Fibroblast of pulmonary artery (primary cell): ENCODE measurements at regions not wholly inside any gene's neighbourhood (a gene's known extent, or its start where the extent isn't known, plus 50 kb on each side); places are given as distances from the start of the nearest gene placed in this dataset.

Source experiments
- DNase-seq: peaks from one replicate; pipeline ENCODE4 v3.0.0-alpha.2; 2010; ENCODE audit warnings: low read depth
- H3K4me3 ChIP-seq: replicated peaks from 2 replicates; pipeline ENCODE4 v1.5.1; 2011; ENCODE audit warnings: low read depth, mild to moderate bottlenecking, control low read depth, low read length, moderate library complexity
- CTCF ChIP-seq: IDR thresholded peaks from 2 replicates; pipeline ENCODE4 v1.5.1; 2011; ENCODE audit warnings: mild to moderate bottlenecking, control low read depth, low read length, inconsistent platforms; ENCODE audit errors: missing control alignments

GRCh38 chr15:39066677-39067076 lies 502.1 kb upstream of the RASGRP1 start:
- DNase-seq: no peak
- no peak overlapping the region for H3K4me3 ChIP-seq
- TF ChIP-seq CTCF: no peak

GRCh38 chr15:39074341-39074985 lies 506.4 kb upstream of the THBS1 start:
- H3K4me3 ChIP-seq: no peak overlapping the region
- no peak for TF ChIP-seq CTCF
- DNase-seq: no peak

- no peak for TF ChIP-seq CTCF
- peak; percentile 63 for DNase-seq
- H3K4me3 ChIP-seq: no peak overlapping the region
These were observed 505.6 kb upstream of the THBS1 start for GRCh38 chr15:39075311-39075710.

GRCh38 chr15:39075756-39076341 lies 505.0 kb upstream of the THBS1 start:
- DNase-seq: no peak
- H3K4me3 ChIP-seq: no peak overlapping the region
- TF ChIP-seq CTCF: no peak

GRCh38 chr15:39078026-39078425 lies 502.9 kb upstream of the THBS1 start:
- H3K4me3 ChIP-seq: no peak overlapping the region
- peak; percentile 47 for DNase-seq
- TF ChIP-seq CTCF: no peak

GRCh38 chr15:39079296-39079847 lies 501.5 kb upstream of the THBS1 start:
- TF ChIP-seq CTCF: no peak
- no peak overlapping the region for H3K4me3 ChIP-seq
- peak; percentile 96 for DNase-seq

GRCh38 chr15:39083213-39083612 lies 497.7 kb upstream of the THBS1 start:
- peak; percentile 93 for DNase-seq
- H3K4me3 ChIP-seq: no peak overlapping the region
- TF ChIP-seq CTCF: no peak
